LNCAP (cell line): ENCODE measurements at regions not wholly inside any gene's neighbourhood (a gene's known extent, or its start where the extent isn't known, plus 50 kb on each side); places are given as distances from the start of the nearest gene placed in this dataset.

Source experiments
- TF ChIP-seq, protein P1 (sequence below): fragments of 450-650 bp; IDR thresholded peaks from 2 replicates; pipeline ENCODE4 v1.5.1; 2017; ENCODE audit warnings: mild to moderate bottlenecking

DNA sequence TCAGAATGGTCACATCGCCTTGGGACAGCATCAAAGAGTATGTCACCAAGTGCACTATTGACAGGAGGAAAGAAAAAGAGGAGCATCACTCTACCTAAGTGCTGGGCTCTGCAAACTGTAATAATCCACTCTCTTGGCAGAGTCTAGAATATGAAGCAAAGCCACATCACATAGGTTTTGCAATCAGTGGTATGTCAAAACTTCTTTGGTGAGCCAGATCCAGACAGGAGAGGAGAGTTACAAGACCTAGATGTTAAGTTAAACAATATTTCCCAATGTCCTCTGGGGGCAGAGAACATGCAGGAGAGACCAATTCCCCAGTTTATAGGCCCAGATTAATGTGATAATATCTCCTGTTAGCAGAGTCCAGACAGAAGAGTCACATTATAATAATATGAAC, 1032.6 kb upstream of the AMELY start:
- TF ChIP-seq, protein P1, sequence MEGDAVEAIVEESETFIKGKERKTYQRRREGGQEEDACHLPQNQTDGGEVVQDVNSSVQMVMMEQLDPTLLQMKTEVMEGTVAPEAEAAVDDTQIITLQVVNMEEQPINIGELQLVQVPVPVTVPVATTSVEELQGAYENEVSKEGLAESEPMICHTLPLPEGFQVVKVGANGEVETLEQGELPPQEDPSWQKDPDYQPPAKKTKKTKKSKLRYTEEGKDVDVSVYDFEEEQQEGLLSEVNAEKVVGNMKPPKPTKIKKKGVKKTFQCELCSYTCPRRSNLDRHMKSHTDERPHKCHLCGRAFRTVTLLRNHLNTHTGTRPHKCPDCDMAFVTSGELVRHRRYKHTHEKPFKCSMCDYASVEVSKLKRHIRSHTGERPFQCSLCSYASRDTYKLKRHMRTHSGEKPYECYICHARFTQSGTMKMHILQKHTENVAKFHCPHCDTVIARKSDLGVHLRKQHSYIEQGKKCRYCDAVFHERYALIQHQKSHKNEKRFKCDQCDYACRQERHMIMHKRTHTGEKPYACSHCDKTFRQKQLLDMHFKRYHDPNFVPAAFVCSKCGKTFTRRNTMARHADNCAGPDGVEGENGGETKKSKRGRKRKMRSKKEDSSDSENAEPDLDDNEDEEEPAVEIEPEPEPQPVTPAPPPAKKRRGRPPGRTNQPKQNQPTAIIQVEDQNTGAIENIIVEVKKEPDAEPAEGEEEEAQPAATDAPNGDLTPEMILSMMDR = no peak

DNA sequence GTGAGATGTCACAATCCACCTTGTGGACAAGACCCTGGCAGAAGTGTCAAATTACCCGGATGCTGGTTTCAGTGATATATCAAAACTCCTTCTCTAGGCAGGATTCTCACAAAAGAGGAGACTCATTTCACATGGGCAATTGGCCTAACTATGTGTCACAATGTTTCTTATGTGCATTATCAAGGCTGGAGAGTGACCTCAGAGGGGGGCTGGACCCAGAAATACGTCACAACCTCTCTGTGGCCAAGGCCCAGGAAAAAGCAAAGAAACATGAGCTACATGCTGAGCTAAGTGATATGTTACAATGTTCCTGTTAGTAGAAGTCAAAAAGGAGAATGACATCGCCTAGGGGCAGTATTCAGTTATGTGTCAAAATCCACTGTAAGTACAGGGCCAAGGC, 1031.2 kb upstream of the AMELY start:
- TF ChIP-seq, protein P1 = no peak

DNA sequence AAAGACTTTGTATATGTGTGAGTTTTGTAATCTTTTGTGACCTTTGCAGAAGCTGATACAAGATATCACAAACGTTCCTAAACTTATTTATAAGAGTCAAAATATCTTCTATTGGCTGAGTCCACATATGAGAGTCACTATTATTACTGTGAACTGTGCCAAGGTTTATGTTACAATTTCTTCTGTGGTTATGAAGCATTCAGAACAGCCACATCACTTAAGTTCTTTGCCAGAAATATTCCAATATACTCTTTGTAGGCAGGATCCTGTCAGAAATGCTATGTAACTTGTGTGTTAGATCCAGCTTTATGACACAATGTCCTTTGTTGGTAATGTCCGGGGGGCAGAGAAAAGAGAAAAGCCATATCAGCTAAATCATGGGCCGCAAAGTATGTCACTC, 1030.3 kb upstream of the AMELY start:
- TF ChIP-seq, protein P1 = no peak

DNA sequence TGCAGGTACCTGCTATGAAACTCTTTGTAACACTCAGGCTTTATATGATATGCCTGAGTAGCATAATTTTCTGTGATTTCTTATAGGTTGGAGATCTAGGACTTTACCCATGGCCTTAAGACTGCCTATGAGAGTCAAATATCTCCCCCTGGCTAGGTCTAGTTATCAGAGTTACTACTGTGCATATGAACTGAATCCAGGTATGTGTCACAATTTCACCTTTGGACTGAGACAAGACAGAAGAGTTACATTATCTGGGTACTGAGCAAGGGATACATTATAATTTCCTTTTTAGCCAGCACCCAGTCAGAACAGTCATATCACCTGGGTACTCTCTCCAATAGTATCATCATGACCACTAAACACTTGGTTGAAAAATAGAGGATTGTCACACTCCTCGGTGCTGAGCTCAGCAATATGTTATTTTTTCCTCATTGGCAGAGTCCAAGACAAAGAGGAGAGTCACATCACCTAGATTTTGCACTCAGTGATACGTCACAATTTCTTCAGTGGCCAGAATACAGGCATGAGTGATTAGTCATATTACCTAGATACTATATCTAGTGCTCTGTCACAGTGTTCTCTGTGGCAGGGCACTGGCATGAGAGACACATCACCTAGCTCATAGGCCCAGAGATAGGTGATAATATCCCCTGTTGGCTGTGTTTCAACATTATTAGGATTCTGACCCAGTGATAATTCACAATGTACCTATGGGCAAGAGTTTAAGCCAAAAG, 1027.6 kb upstream of the AMELY start:
- TF ChIP-seq, protein P1 = no peak

DNA sequence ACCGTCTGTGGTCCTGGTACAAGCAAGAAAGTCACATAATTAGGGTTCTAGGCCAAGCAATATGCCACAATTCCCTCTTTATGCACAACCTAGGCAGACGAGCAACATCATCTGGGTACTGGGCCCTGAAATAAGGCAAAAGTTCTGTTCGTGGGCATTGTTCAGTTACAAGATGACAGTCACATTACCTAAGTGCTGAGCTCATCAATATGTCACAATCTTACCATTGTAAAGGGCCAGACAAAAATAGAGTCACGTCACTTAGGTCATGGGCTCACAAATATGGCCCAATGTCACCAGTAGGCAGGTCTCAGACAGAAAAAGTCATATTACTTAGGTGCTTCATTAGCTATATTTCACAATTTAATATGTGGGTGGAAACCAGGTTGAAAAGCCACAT, 1025.3 kb upstream of the AMELY start:
- TF ChIP-seq, protein P1 = no peak

DNA sequence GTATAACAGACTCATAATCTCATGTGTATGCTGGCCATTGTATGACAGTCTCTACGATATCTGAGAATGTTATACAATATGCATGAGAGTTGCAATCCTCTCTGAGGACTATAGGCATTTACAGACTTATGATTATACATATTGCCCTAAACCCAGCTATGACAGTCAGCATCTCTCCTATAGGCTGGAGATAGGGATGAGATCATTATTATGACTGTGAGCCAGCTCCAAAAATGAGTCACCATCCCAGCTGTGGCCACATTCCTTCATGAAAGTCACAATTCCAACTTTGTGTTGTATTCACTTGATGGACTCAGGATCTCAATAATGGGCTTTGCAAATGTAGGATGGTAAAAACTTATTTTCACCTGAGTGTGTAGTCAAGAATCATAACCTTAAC, 1024.5 kb upstream of the AMELY start:
- TF ChIP-seq, protein P1 = no peak

DNA sequence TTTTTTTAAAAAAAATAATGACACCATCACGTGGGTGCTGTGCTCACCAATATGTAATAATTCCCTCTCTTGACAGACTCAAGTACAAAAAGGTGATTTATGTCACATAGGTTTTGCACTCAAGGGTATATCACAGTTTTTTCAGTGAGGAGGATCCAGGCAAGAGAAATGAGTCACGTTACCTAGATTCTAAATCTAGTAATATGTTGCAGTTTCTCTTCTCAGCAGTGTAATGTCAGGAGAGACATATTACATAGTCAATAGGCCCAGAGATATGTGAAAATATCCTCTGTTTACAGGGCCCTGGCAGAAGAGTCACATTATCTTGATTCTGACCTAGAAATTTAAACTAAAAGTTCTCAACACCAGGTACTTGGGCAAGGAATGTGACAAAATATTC, 1024.1 kb upstream of the AMELY start:
- TF ChIP-seq, protein P1 = no peak

DNA sequence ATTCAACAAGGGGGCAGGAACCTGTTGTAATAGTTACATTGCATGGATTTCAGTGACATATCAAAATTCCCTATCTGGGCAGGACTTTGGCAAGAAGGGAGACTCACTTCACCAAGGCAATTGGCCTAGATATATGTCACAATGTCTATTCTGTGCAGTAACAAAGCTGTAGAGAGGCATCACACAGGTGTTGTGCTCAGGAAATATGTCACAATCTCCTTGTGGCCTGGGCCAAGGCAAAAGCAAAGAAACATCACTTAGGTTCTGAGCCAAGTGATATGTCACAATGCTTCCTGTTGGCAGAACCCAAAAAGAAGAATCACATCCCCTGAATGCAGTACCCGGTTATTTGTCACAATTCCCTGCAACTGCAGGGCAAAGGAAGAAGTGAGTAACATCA, 1020.9 kb upstream of the AMELY start:
- TF ChIP-seq, protein P1 = no peak
